ENCODE measurements at regions not wholly inside any gene's neighbourhood (a gene's known extent, or its start where the extent isn't known, plus 50 kb on each side); places are given as distances from the start of the nearest gene placed in this dataset.
"Not testable (repeated sequence)": the region's sequence is repeated elsewhere in the genome, so short reads cannot be mapped to it uniquely, and the experiment has no call there.

DNA sequence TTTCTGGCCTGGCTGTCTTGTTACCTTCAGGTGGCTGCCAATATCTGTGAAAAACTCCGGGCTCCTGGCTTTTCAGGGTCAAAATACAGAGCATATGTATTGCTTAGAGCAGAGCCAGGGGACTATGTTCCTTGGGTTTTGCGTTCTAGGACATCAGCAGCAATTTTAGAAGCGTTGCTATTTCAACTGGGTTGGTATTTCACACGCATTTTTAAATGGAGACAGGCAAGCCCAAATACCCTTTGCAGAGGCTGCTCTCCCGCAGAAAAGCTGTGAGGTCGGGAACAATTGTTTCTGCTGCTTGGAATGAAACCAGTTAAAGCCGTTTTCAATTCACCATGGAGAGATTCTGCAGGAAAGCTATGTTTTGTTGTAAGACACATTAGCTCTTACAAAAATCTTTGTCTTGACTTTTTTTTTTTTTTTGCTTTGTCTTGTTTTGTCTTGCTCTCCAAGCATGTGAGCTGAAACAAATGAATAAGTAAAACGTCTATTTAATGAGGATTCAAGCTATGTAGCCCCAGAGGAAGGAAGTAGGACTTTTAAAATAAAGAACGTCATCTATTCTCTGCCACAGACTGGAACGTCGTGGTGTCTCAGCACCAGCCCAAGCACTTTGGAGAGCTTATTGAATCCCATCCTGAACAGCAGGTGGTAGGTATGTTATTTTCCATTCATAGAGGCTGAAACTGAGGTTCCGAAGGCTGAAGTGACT lies 181.0 kb upstream of the TBX3 start:
- ATAC-seq (peak; percentile 53), DNase-seq (ENCODE audit: low spot score) (no peak)

DNA sequence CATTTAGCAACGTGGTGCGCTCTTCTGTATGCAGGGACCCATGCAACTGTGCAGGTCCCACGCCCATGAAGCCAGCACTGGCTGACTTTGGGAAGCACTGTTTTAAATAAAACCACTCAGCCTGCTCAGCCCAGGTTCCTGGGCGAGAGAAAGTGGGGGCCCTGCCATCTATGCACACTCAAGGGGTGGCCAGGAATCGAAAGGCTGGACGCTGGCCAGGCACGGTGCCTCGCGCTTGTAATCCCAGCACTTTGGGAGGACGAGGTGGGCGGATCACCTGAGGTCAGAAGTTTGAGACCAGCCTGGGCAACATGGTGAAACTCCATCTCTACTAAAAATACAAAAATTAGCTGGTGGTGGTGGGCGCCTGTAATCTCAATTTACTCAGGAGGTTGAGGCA lies 179.9 kb upstream of the TBX3 start:
- no peak for DNase-seq (ENCODE audit: low spot score)

DNA sequence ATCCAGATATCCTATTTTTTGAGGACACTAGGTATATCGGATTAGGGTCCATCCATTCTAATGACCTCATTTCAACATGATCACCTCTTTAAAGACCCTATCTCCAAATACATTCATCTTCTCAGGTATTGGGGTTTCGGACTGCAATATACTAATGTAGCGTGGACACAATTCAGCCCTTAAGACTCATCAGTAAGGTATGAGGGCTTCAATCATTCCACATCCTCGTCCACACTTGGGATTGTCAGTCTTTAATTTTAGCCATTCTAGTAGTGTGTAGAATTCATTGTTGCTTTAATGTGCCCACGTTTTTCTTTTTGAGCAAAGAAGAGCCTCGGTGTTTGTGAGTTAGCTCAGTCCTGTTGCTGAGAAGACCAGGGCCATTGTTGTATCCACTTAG lies 177.0 kb upstream of the TBX3 start:
- DNase-seq (ENCODE audit: low spot score): no peak
- no peak for ATAC-seq

More for the DNA sequence above, 179.9 kb upstream of the TBX3 start:
- ATAC-seq: no peak

DNA sequence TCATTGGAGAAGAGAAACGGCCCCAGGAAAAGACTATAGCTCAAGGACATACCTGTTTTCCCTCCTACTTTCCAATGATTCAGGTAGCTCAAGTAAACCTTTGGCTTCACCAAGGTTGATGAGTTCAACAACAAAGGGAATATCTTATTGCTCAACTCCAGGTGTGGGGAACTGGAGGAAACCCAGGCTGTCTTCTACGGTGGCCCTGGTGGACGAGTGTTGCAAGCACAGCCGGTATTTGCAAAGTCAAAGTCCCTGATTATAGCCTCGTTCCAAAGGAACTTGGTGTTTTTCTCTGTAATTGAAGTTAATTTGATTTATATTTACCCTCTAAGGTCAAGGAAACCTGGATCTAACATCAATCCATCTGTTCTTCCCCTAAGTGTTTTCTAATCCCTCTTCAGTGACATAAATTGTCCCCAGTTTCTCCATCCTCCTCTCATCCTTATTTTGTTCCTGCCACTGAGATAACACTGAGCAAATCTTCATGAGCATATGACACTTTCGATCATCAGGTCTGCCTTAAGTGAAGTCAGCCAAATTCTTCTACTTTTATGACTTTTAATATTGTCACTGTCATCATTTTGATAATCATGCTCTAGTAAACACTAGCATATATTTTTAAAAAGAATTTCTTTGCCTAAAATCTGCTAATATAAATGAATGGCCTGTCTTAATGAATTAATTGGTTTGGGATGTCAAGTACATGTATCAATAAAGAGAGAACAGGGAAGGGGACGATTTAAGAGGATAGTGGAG lies 174.6 kb upstream of the TBX3 start:
- ATAC-seq (peak; percentile 97), DNase-seq (ENCODE audit: low spot score) (peak; percentile 80)

DNA sequence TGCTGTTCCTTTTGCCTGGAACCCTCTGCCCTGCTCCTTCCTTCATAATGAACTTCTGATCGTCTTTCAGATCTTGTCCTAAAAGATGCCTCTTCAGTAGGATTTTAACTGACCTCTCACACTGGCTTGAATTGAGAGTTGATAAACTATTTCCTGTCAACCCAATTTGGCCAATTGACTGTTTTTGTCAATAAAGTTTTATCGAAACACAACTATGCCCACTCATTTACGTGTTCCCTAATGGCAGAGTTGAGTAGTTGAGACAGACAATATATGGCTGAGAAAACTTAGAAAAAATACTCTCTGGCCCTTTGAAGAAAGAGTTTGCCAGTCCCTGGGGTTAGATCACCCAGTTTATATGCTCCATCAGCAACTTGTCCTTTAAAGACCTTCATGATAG lies 171.7 kb upstream of the TBX3 start:
- no peak for ATAC-seq
- no peak for DNase-seq (ENCODE audit: low spot score)

DNA sequence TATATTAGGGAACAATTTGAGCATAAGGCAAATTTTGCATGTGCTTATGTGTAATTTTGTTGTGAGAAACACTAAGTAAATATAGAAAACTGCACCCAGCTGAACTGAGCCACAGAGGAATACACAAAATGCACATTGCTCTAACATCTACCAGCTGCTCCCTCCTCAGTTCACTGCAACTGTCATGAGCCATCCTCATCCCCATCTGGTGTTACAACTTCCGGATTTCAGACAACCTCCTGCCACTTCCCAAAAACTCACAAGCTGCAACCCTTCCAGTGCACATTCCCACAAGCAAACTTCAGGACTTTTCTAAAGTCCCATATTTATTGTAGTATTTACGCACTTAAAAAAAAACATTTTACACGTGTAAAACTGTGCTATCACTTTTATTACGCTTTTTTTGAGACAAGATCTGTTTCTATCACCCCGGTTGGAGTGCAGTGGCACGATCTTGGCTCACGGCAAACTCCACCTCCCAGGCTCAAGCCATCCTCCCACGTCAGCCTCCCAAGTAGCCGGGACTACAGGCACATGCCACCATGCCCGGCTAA lies 169.1 kb upstream of the TBX3 start:
- DNase-seq (ENCODE audit: low spot score): no peak
- ATAC-seq: no peak

DNA sequence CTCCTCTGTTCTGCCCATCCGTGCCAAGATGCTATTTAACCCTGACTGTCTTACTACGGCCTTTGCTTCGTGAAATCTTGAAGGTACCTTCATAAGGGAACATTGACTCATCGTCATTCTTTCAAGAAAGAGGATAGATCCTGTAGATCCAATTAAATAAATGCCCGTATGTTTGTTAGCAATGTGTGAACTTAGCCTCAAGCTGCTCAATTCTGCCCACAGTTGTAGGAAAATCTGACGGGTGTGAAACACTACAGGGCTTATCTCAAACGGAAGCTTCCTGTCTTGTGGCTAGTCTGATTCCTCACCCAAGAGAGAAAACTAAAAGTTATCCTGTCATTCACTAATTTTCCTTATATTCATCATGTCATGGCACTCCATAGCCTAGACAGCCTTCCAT lies 168.0 kb upstream of the TBX3 start:
- ATAC-seq (no peak), DNase-seq (ENCODE audit: low spot score) (no peak)

DNA sequence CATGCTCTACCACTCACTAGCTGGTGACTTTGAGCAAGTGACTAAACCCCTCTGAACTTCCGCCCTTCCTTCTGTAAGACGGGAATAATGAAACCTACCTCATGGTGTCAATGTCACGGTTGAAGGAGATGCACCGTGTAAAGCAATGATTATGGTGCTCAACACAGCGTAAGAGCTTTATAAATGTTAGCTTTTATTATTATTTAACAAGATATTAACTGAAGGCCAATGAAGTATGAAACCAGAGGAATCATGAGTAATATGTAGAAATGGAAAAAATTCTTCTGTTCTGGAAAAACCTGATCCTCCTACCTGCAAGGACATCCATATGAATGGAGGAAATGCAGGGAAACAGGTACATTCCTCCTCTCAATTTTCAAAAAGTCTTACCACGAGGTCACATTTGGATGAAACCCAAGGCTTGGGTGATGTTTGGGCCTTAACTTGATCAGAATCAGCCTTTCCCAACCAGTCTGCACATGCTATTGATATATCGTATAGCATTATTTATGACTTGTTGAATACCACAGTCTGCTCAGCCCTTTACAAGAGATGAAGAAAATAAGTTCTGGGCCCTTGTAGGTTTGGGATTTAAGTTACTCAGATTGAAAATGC lies 166.8 kb upstream of the TBX3 start:
- DNase-seq (ENCODE audit: low spot score): no peak

DNA sequence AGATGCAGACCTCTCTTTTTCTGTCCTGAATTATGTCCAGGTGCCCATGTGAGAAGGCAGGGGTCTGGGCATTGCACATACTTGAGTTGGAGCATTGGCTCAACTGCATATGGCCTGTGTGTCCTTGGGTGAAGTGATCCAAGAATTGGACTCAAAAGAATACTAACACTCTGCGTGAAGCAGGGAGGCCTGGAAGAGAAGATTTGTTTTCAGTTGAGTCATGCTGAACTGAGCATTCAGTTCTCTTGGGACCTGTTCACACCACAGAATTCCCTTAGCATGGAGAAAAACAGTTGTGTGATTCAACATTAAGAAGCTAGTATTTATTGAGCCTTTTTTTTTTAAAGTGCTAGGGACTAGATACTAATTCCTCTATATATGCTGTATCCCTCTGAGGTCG lies 164.7 kb upstream of the TBX3 start:
- no peak for DNase-seq (ENCODE audit: low spot score)
- no peak for ATAC-seq

More for the DNA sequence above, 166.8 kb upstream of the TBX3 start:
- no peak for ATAC-seq

DNA sequence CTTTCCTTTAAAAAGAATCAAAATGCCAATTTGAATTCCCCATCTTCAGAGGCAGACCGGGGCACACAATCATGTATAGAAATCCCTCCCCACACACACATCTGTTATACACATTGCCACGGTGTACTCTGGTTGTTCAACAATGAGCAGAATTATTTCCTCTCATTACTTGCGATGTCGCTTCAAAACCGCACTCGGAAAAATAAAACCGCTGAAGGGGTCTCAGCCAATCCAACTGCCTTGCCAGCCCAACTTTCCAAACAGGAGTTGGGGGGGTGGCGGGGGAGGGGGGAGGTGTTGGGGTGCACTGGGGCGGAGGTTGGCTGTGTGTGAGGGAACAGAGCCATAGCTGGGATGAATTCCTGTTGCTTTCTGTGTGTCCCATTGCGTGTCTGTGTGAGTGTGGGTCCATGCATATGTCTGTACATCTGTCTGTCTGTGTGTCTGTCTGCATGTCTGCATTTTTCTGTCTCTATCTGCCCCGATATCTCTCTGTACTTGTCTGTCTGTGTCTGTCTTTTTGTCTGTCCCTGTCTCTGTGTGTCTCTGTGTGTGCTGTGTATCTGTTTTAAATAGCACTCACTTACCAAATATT lies 163.6 kb upstream of the TBX3 start:
- ATAC-seq: no peak

DNA sequence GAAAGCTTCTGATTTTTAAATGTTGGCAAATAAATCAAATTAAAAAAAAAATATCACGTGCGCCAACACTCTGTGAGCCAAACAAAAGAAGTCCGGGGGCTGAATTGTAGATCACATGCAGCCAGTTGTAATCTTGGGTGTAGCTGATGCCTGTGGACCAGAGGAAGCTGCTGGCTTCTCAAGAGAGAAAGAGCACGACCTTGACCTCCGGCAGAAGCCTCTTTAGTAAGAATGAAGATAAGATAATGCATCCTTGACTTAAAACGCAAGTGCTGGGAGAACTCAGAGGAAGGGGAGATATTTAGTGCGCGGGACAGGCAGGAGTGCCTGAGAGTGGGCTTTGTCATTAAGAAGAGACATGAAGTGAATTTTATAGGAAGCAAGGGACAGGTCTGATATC lies 162.8 kb upstream of the TBX3 start:
- no peak for DNase-seq (ENCODE audit: low spot score)
- no peak for ATAC-seq

More for the DNA sequence above, 163.6 kb upstream of the TBX3 start:
- no peak for DNase-seq (ENCODE audit: low spot score)

DNA sequence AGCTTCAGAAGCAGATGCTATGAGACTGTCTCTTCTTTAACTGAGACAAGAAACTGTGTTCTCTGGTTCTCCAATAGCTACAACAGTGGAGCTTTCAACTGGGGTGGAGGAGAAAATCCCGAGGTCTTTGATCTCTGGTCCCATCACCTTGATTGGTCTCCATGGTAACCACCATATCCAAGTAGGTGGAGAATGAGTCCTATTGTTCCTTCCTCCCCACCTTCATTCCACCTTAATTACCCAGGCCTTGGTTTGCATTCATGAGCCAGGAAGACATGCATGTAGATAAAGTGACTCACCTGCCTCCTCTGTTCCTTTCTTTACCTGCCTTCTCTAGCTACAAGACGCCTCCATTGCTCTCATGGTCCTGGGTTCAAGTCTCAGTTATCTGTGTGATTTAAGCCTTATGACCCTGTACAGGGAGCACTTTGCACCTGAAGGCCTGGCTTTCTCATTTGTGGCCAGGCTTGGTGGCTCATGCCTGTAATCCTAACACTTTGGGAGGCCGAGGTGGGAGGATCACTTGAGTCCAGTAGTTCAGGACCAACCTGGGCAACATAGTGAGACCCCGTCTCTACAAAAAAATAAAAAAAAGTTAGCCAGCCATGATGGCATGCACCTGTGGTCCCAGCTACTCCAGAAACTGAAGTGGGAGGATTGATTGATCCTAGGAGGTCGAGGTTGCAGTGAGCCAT lies 157.7 kb upstream of the TBX3 start:
- DNase-seq (ENCODE audit: low spot score) (no peak), ATAC-seq (no peak)

DNA sequence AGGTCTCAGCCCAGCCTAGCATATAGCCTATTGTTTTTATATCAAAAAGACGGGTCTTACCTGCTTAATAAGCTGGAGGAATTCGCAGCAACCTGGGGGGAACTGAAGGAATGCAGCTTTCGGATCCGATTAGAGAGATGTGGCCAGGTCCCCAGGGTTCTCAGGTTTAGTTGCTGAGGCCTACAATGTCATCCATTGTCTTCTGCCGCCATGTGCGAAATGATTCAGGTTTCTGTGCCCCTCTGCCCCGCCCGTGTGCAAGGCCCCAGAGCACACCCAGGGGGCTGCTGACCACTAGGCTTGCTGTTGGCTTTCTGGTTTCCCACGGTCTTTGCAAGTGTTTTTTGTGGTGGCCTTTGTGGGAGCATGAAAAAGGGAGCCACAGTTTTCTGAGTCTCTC lies 154.5 kb upstream of the TBX3 start:
- ATAC-seq: no peak
- DNase-seq (ENCODE audit: low spot score): no peak

DNA sequence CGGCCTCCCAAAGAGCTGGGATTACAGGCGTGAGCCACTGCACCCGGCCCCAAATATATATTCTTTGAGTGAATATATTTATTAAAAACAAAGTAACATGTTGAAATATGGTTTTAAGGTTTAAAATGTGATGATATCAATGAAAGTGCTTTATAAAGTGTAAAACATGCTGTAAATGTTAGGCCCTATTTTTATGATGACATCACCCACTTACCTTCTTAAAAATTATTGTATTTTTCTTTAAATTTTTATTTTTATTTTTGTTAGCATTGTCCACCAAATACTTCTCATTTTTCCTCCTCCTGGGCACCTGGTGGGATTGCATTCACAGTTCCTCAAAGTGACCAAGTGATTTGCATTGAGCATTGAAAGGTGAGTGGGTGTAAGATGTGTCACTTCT lies 152.6 kb upstream of the TBX3 start:
- ATAC-seq (no peak), DNase-seq (ENCODE audit: low spot score) (no peak)

DNA sequence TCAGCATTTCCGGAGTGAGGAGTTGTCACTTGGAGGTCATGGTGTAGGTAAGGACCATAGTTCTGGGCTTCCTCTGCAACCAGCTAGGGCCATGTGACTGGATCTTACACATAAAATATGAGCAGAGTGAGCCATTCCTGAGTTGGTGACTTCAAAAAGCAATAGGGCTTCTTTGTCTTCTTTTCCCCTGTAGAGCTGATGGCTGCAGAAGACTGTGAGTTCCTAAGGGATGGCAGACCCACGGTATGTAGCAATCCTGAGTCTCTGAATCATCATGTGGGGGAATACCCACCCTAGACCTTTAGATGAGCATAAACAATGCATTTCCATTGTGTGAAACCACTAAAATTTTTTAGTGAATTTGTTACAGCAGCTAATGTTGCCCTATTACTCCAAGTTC lies 151.1 kb upstream of the TBX3 start:
- DNase-seq (ENCODE audit: low spot score): no peak

DNA sequence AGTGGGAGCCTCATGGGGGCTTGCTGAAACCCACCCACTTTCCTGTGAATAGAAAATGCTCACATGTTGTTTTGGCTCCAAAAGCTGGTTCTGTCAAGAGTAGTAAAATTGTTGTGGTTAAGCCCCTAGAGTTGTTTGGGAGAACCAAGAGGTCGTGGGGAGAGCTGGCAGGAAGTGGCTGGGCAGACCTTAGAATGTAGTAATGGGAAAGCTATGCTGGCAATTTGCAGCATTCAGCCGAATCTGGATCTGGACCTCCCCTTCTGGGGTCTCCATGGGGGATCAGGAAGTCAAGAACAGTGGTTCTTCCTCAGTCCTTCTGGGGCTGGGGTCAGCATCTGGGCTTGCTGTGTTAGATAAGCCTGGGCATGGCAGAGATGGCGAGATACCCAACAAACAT lies 150.6 kb upstream of the TBX3 start:
- DNase-seq (ENCODE audit: low spot score) (no peak), ATAC-seq (no peak)

More for the DNA sequence above, 151.1 kb upstream of the TBX3 start:
- ATAC-seq: no peak

DNA sequence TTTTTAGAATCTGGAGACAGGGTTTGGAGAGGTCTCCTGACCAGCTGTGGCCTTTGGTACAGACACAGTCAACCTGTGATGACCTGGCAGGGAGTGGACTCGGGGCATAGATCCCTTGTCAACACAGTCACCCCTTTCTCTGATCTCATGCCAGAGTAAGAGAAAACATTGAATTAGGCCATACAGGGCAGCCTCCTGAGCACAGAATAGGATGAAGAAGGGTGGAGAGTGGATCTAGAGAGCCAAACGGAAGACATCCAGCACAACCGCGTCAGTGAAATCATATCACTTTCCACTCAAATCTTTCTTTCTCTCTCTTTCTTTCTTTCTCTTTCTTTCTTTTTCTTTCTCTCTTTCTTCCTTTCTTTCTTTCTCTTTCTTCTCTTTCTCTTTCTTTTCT lies 145.9 kb upstream of the TBX3 start:
- ATAC-seq: peak; percentile 83

DNA sequence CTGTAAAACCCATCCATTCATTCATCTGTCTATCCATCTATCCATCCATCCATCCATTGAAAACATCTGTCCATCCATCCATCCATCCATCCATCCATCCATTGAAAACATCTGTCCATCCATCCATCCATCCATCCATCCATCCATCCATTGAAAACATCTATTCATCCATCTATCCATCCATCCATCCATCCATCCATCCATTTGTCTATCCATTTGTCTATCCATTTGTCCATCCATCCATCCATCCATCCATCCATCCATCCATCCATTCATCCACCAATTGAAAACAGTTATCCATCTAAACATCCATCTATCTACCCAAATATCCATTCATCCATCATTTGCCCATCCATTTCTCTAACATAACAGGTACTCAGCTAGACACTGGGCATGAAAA lies 145.3 kb upstream of the TBX3 start:
- not testable (repeated sequence) for ATAC-seq; DNase-seq (ENCODE audit: low spot score)

More for the DNA sequence above, 145.9 kb upstream of the TBX3 start:
- DNase-seq (ENCODE audit: low spot score): peak; percentile 89

DNA sequence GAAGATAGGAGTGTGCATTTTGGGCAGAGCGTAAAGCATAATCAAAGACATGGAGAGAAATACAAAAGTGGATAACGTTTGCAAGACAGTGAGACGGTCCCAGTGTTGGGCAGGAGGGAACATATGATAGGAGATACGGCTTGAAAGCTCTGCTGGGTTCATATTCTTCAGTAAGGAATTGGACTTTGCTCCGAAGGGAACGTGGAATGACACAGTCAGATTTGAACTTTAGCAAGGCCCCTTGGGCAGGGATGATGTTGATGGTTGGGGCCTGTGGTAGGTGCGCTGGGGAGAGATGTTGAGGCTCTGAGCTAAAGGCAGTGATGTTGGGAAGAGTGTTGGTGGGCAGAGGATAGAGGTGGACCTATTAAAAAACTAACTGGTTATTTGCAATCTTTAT lies 143.5 kb upstream of the TBX3 start:
- no peak for ATAC-seq
- DNase-seq (ENCODE audit: low spot score): no peak

DNA sequence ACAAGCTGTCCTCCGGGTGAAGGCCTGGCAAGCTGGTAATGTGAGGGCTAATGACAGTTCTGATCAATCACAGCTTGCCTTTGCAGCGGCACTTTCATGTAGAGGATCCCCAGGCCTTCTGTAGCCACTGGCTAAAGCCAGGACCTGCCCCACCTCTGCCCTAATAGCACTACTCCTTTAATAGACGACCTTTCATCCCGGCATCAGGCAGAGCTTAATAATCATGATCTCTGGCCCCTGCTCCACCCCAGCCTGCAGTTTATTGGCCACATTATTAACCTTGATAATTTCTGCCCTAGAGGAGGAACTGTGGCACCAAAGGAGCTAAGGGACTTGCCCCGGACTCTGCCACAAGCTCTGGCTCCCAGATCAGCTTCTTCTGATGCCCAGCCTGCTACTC lies 142.3 kb upstream of the TBX3 start:
- peak; percentile 82 for ATAC-seq
- DNase-seq (ENCODE audit: low spot score): peak; percentile 74

DNA sequence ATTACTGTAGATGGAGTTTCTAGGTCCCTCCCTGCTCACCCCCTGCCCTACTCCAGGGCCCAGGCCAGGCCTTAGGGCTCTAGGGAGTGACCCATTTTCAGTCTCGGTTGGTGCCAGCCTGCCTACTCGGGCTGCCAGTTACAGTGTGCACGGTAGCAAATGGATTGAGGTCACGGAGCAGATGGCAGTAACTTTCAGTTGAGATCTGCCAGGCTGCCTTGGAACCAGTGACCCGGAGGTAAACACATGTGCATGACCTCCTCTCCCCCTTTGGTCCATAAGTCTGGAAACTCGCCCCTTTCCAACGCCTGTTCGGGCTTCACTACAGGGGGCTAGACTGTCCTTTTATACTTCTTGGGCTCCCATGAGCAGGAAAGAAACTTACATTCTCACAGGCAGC lies 139.7 kb upstream of the TBX3 start:
- ATAC-seq: peak; percentile 83
- peak; percentile 73 for DNase-seq (ENCODE audit: low spot score)
